ENCODE measurements at regions not wholly inside any gene's neighbourhood (a gene's known extent, or its start where the extent isn't known, plus 50 kb on each side); places are given as distances from the start of the nearest gene placed in this dataset.

DNA sequence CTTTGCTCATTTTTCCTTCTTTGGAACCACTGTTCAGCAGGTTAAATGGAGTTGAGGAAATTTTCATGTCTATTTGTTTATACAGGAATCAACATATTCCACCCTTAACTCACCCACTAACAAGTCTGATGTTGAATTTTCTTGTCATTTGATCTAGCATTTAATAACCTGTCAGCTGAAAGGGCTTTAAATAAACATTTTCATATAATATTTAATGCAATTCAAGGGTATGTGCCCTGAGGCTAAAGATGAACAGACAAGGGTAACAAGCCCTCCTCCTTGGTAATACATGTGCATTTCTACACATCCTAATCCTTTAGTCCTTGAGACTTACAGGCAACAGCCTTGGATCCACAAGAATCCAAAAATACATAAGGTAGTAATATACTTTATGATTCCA lies 435.0 kb upstream of the NR2F2 start:
- Mint-ChIP-seq H3K27me3 (ENCODE audit: insufficient read depth, unreplicated experiment) (no peaks in the 10 kb centered on the region), H3K36me3 (ENCODE audit: insufficient read depth, unreplicated experiment) (no peaks in the 10 kb centered on the region), H3K9me3 (ENCODE audit: unreplicated experiment) (no peaks in the 10 kb centered on the region), H3K4me3 (ENCODE audit: unreplicated experiment) (no peak overlapping the region), H3K27ac (ENCODE audit: low read depth, unreplicated experiment) (no peak overlapping the region), H3K4me1 (ENCODE audit: insufficient read depth, unreplicated experiment) (no peaks in the 10 kb centered on the region)
- TF ChIP-seq, protein P1, sequence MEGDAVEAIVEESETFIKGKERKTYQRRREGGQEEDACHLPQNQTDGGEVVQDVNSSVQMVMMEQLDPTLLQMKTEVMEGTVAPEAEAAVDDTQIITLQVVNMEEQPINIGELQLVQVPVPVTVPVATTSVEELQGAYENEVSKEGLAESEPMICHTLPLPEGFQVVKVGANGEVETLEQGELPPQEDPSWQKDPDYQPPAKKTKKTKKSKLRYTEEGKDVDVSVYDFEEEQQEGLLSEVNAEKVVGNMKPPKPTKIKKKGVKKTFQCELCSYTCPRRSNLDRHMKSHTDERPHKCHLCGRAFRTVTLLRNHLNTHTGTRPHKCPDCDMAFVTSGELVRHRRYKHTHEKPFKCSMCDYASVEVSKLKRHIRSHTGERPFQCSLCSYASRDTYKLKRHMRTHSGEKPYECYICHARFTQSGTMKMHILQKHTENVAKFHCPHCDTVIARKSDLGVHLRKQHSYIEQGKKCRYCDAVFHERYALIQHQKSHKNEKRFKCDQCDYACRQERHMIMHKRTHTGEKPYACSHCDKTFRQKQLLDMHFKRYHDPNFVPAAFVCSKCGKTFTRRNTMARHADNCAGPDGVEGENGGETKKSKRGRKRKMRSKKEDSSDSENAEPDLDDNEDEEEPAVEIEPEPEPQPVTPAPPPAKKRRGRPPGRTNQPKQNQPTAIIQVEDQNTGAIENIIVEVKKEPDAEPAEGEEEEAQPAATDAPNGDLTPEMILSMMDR (IDR thresholded peaks at IDR 0.05; ENCODE audit: unreplicated experiment): no peak
- intact Hi-C loops (cut with micrococcal nuclease): no loop called here
- no TSS peak for BruUV-seq (replicated peaks)
- no peak for DNase-seq (ENCODE audit: unreplicated experiment)
- ChIA-PET POLR2A (no interaction called here), CTCF (no interaction called here)

DNA sequence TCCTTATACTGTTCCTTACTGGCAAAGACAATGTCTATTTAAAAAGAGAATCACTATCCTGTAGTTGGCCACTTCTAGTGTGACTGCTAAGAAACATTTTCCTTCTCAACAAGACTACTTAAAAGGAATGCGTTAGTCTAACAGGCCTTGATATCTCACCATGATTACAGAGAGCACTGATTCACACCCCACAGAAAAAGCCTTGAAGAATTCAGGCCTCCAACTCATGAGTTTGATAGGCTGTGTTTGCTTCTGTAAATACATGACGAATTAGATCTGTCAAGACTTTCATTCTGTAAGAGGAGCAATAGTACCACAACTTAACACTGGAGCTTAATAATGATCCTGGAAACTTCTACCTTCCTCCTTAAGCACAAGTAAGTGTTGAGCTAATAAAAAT lies 432.8 kb upstream of the NR2F2 start:
- CTCF ChIA-PET: interaction anchor here (0.5 kb wide), 1 partner anchor 14 kb away, joined by 5 read pairs; no protein-coding TSS in a partner anchor
- TF ChIP-seq, protein P1 (IDR thresholded peaks at IDR 0.05; ENCODE audit: unreplicated experiment): no peak
- H3K4me1 Mint-ChIP-seq (ENCODE audit: insufficient read depth, unreplicated experiment): no peaks in the 10 kb centered on the region
- POLR2A ChIA-PET: no interaction called here
- intact Hi-C loops (cut with micrococcal nuclease): no loop called here
- no TSS peak for BruUV-seq (replicated peaks)
- H3K27ac Mint-ChIP-seq (ENCODE audit: low read depth, unreplicated experiment): no peak overlapping the region
- no peak for DNase-seq (ENCODE audit: unreplicated experiment)
- H3K4me3 Mint-ChIP-seq (ENCODE audit: unreplicated experiment): no peak overlapping the region
- H3K36me3 Mint-ChIP-seq (ENCODE audit: insufficient read depth, unreplicated experiment): no peaks in the 10 kb centered on the region
- no peaks in the 10 kb centered on the region for H3K9me3 Mint-ChIP-seq (ENCODE audit: unreplicated experiment)
- H3K27me3 Mint-ChIP-seq (ENCODE audit: insufficient read depth, unreplicated experiment): no peaks in the 10 kb centered on the region

DNA sequence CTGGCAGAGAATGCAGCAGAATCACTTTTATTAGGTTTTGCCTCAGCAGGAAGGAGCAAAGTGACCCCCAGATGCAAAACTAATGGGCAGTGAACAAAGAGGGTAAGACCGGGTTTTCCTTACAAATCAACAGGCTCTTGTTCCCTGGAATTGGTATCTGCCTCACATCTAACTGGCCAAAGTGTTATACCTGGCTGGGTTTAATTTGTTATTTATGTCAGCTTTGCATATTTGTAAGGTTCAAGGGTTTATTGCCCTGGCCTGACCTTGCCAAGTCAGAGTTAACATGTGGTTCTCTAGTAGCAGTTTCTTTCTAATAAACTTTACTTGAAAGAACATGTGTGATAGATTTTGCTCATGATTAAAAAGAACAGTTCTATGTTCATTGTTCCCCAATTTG lies 431.7 kb upstream of the NR2F2 start:
- BruUV-seq (replicated peaks): no TSS peak
- no peak overlapping the region for H3K27ac Mint-ChIP-seq (ENCODE audit: low read depth, unreplicated experiment)
- ChIA-PET CTCF (interaction anchor here (0.7 kb wide), 1 partner anchor 23 kb away, joined by 3 read pairs; no protein-coding TSS in a partner anchor), POLR2A (no interaction called here)
- DNase-seq (ENCODE audit: unreplicated experiment): no peak
- TF ChIP-seq, protein P1 (IDR thresholded peaks at IDR 0.05; ENCODE audit: unreplicated experiment): no peak
- intact Hi-C loops (cut with micrococcal nuclease): no loop called here
- no peaks in the 10 kb centered on the region for H3K4me1 Mint-ChIP-seq (ENCODE audit: insufficient read depth, unreplicated experiment)
- H3K4me3 Mint-ChIP-seq (ENCODE audit: unreplicated experiment): no peak overlapping the region
- H3K27me3 Mint-ChIP-seq (ENCODE audit: insufficient read depth, unreplicated experiment): no peaks in the 10 kb centered on the region
- H3K36me3 Mint-ChIP-seq (ENCODE audit: insufficient read depth, unreplicated experiment): no peaks in the 10 kb centered on the region
- H3K9me3 Mint-ChIP-seq (ENCODE audit: unreplicated experiment): no peaks in the 10 kb centered on the region

DNA sequence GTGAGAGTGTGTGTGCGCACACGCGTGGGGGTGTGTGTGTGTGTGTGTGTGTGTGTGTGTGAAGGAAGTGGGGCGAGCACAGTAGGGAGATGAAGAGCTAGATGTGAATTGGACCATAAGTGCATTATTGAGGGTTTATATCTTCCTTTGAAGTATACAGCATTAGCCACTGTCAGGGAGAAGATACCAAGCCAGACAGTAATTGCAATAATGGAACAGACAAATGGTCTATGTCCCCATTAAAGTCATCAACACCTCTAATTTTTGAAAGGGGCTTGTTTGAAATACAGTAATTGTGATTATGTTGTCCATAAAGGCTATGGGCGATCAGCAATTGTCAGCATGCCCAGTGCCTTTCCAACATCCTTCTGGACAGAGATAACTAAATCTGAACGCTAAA lies 429.2 kb upstream of the NR2F2 start:
- Mint-ChIP-seq H3K4me3 (ENCODE audit: unreplicated experiment) (no peak overlapping the region), H3K27me3 (ENCODE audit: insufficient read depth, unreplicated experiment) (no peaks in the 10 kb centered on the region), H3K36me3 (ENCODE audit: insufficient read depth, unreplicated experiment) (no peaks in the 10 kb centered on the region), H3K27ac (ENCODE audit: low read depth, unreplicated experiment) (no peak overlapping the region), H3K9me3 (ENCODE audit: unreplicated experiment) (no peaks in the 10 kb centered on the region), H3K4me1 (ENCODE audit: insufficient read depth, unreplicated experiment) (no peaks in the 10 kb centered on the region)
- TF ChIP-seq, protein P1 (IDR thresholded peaks at IDR 0.05; ENCODE audit: unreplicated experiment): no peak
- no TSS peak for BruUV-seq (replicated peaks)
- CTCF ChIA-PET: no interaction called here
- intact Hi-C loops (cut with micrococcal nuclease): no loop called here
- no peak for DNase-seq (ENCODE audit: unreplicated experiment)
- POLR2A ChIA-PET: no interaction called here

Measured in MCF 10A (cell line).